ENCODE measurements at regions not wholly inside any gene's neighbourhood (a gene's known extent, or its start where the extent isn't known, plus 50 kb on each side); places are given as distances from the start of the nearest gene placed in this dataset.

DNA sequence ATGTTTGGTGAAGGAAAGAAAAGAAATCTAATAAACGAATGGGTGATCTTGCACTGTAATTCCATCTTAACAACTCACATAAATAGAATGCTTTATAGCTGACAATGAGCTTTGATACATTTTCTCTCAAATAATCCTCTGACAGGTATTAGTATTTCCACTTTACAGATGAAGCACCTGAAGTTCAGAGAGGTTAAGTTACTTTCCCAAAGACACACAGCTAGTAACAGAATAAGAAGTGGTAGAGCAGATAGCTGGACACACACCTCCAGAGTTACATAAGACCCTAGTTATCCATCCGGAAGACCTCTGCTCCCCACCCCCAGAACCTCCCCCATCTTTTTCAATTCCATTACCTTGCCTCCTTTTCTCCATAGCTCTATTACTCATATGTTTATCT, 213.3 kb upstream of the ZC3H12A start:
- TF ChIP-seq, protein P1, sequence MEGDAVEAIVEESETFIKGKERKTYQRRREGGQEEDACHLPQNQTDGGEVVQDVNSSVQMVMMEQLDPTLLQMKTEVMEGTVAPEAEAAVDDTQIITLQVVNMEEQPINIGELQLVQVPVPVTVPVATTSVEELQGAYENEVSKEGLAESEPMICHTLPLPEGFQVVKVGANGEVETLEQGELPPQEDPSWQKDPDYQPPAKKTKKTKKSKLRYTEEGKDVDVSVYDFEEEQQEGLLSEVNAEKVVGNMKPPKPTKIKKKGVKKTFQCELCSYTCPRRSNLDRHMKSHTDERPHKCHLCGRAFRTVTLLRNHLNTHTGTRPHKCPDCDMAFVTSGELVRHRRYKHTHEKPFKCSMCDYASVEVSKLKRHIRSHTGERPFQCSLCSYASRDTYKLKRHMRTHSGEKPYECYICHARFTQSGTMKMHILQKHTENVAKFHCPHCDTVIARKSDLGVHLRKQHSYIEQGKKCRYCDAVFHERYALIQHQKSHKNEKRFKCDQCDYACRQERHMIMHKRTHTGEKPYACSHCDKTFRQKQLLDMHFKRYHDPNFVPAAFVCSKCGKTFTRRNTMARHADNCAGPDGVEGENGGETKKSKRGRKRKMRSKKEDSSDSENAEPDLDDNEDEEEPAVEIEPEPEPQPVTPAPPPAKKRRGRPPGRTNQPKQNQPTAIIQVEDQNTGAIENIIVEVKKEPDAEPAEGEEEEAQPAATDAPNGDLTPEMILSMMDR (IDR thresholded peaks at IDR 0.05), result no peak
- no peak for TF ChIP-seq EP300 (IDR thresholded peaks at IDR 0.05)
